SK-N-SH treated with all-trans-retinoic acid at 6 μM for 48 hours (cell line): ENCODE measurements at regions not wholly inside any gene's neighbourhood (a gene's known extent, or its start where the extent isn't known, plus 50 kb on each side); places are given as distances from the start of the nearest gene placed in this dataset.

Experiments used
- ATAC-seq: fragments of 200-7000 bp; cut with Tn5 transposase; 3 replicates; pipeline ENCODE4 v1.9.1; 2020; ENCODE audit warnings: mild to moderate bottlenecking, moderate library complexity
- ARNTL ChIP-seq: fragments of 450-650 bp; formaldehyde crosslinking; IDR thresholded peaks from 2 replicates; pipeline ENCODE4 v1.5.0; 2020; ENCODE audit warnings: low read depth, mild to moderate bottlenecking, moderate library complexity, borderline replicate concordance
- BACH2 ChIP-seq: fragments of 250-450 bp; sonication (Bioruptor Pico); IDR thresholded peaks from 2 replicates; pipeline ENCODE4 v1.9.0; 2021; ENCODE audit warnings: mild to moderate bottlenecking, borderline replicate concordance
- CREB5 ChIP-seq: fragments of 250-450 bp; sonication (Bioruptor Pico); IDR thresholded peaks from 2 replicates; pipeline ENCODE4 v1.5.1; 2020; ENCODE audit warnings: low read depth, mild to moderate bottlenecking, moderate library complexity
- CSDC2 ChIP-seq: fragments of 250-450 bp; sonication (Bioruptor Pico); IDR thresholded peaks from 2 replicates; pipeline ENCODE4 v1.5.0; 2020; ENCODE audit warnings: mild to moderate bottlenecking, moderate library complexity
- GLIS3 ChIP-seq: fragments of 250-450 bp; sonication (Bioruptor Pico); IDR thresholded peaks from 2 replicates; pipeline ENCODE4 v1.5.0; 2020; ENCODE audit warnings: mild to moderate bottlenecking, moderate library complexity
- ISL1 ChIP-seq: fragments of 250-450 bp; sonication (Bioruptor Pico); IDR thresholded peaks from 2 replicates; pipeline ENCODE4 v2.1.2; 2022; ENCODE audit warnings: mild to moderate bottlenecking, moderate library complexity
- OSR1 ChIP-seq: fragments of 250-450 bp; sonication (Bioruptor Pico); IDR thresholded peaks from 2 replicates; pipeline ENCODE4 v1.8.0; 2022; ENCODE audit warnings: moderate library complexity, mild to moderate bottlenecking, inconsistent platforms
- PATZ1 ChIP-seq: fragments of 250-450 bp; sonication (Bioruptor Pico); IDR thresholded peaks from 2 replicates; pipeline ENCODE4 v1.8.0; 2020; ENCODE audit warnings: mild to moderate bottlenecking, moderate library complexity, borderline replicate concordance
- PPARA ChIP-seq: fragments of 250-450 bp; sonication (Bioruptor Pico); IDR thresholded peaks from 2 replicates; pipeline ENCODE4 v1.5.0; 2020; ENCODE audit warnings: mild to moderate bottlenecking, borderline replicate concordance
- RARB ChIP-seq: fragments of 250-450 bp; sonication (Bioruptor Pico); IDR thresholded peaks from 2 replicates; pipeline ENCODE4 v1.8.0; 2021; ENCODE audit warnings: mild to moderate bottlenecking, moderate library complexity
- SNAI2 ChIP-seq: fragments of 250-450 bp; sonication (Bioruptor Pico); IDR thresholded peaks from 2 replicates; pipeline ENCODE4 v1.5.0; 2020; ENCODE audit warnings: mild to moderate bottlenecking, moderate library complexity
- TCF4 ChIP-seq: fragments of 250-450 bp; sonication (Bioruptor Pico); IDR thresholded peaks from 2 replicates; pipeline ENCODE4 v1.8.0; 2021; ENCODE audit warnings: mild to moderate bottlenecking, moderate library complexity, borderline replicate concordance
- TOX ChIP-seq: fragments of 250-450 bp; sonication (Bioruptor Pico); IDR thresholded peaks from 2 replicates; pipeline ENCODE4 v1.8.0; 2021; ENCODE audit warnings: mild to moderate bottlenecking, moderate library complexity, borderline replicate concordance
- ZC3H10 ChIP-seq: fragments of 250-450 bp; sonication (Bioruptor Pico); IDR thresholded peaks from 2 replicates; pipeline ENCODE4 v1.5.1; 2021; ENCODE audit warnings: mild to moderate bottlenecking, moderate library complexity
- ZFP30 ChIP-seq: fragments of 450-650 bp; formaldehyde crosslinking; IDR thresholded peaks from 2 replicates; pipeline ENCODE4 v1.5.0; 2022; ENCODE audit warnings: mild to moderate bottlenecking, moderate library complexity
- ZNF565 ChIP-seq: fragments of 450-650 bp; formaldehyde crosslinking; conservative IDR thresholded peaks from 2 replicates; pipeline ENCODE4 v1.5.0; 2020; ENCODE audit warnings: low read depth, mild to moderate bottlenecking, moderate library complexity
- ZNF70 ChIP-seq: fragments of 450-650 bp; formaldehyde crosslinking; IDR thresholded peaks from 2 replicates; pipeline ENCODE4 v1.5.0; 2020; ENCODE audit warnings: mild to moderate bottlenecking, moderate library complexity
- TF ChIP-seq, protein P1 (sequence below): fragments of 250-450 bp; sonication (Bioruptor Pico); IDR thresholded peaks from 2 replicates; pipeline ENCODE4 v1.8.0; 2021; ENCODE audit warnings: low read depth, mild to moderate bottlenecking, moderate library complexity, borderline replicate concordance
- TF ChIP-seq, protein P2 (sequence below): fragments of 250-450 bp; sonication (Bioruptor Pico); IDR thresholded peaks from 2 replicates; pipeline ENCODE4 v1.5.1; 2021; ENCODE audit warnings: mild to moderate bottlenecking, moderate library complexity

DNA sequence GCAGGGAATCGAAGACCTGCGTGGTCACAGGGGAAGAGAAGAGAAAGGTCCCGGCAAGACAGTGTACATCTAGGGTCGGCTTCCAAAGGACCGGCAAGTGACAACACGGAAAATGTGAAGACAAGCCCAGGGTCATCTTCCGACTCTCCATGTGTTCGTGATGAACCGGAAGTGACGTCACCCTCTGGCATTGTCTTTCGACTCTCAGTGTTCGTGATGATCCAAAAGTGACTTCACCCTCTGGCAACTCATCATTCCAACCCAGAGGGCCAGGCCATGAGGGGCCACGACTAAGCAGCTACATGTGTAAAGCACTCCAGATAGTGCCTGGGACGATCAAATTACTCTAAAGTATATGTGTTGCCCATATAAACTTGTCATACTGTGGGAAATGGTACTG lies 290.8 kb downstream of the THBS2 start (continued):
- TF ChIP-seq, protein P1, sequence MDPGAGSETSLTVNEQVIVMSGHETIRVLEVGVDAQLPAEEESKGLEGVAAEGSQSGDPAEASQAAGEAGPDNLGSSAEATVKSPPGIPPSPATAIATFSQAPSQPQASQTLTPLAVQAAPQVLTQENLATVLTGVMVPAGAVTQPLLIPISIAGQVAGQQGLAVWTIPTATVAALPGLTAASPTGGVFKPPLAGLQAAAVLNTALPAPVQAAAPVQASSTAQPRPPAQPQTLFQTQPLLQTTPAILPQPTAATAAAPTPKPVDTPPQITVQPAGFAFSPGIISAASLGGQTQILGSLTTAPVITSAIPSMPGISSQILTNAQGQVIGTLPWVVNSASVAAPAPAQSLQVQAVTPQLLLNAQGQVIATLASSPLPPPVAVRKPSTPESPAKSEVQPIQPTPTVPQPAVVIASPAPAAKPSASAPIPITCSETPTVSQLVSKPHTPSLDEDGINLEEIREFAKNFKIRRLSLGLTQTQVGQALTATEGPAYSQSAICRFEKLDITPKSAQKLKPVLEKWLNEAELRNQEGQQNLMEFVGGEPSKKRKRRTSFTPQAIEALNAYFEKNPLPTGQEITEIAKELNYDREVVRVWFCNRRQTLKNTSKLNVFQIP (CRISPR knock-in tag): no peak
- TF ChIP-seq CSDC2 (CRISPR knock-in tag) (no peak), ZC3H10 (CRISPR knock-in tag) (no peak), ZNF565 (CRISPR knock-in tag) (no peak), TCF4 (CRISPR knock-in tag) (no peak)

- ATAC-seq: no peak
- TF ChIP-seq SNAI2 (no peak), TOX (no peak), OSR1 (CRISPR knock-in tag) (no peak), ARNTL (no peak)
- TF ChIP-seq, protein P2, sequence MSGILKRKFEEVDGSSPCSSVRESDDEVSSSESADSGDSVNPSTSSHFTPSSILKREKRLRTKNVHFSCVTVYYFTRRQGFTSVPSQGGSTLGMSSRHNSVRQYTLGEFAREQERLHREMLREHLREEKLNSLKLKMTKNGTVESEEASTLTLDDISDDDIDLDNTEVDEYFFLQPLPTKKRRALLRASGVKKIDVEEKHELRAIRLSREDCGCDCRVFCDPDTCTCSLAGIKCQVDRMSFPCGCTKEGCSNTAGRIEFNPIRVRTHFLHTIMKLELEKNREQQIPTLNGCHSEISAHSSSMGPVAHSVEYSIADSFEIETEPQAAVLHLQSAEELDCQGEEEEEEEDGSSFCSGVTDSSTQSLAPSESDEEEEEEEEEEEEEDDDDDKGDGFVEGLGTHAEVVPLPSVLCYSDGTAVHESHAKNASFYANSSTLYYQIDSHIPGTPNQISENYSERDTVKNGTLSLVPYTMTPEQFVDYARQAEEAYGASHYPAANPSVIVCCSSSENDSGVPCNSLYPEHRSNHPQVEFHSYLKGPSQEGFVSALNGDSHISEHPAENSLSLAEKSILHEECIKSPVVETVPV (CRISPR knock-in tag): no peak
Observed at GRCh38 chr6:168961264-168961656, 292.4 kb downstream of the THBS2 start.

GRCh38 chr6:168960551-168961263 lies 292.9 kb downstream of the THBS2 start:
- TF ChIP-seq TOX: no peak
- no peak for TF ChIP-seq ISL1
- TF ChIP-seq ZNF70 (CRISPR knock-in tag): no peak
- no peak for TF ChIP-seq TCF4 (CRISPR knock-in tag)
- no peak for TF ChIP-seq CREB5
- TF ChIP-seq, protein P1 (CRISPR knock-in tag): no peak
- TF ChIP-seq PPARA (CRISPR knock-in tag): no peak
- TF ChIP-seq GLIS3 (CRISPR knock-in tag): no peak
- TF ChIP-seq ZFP30 (CRISPR knock-in tag): no peak
- no peak for TF ChIP-seq RARB
- no peak for TF ChIP-seq SNAI2
- no peak for ATAC-seq

DNA sequence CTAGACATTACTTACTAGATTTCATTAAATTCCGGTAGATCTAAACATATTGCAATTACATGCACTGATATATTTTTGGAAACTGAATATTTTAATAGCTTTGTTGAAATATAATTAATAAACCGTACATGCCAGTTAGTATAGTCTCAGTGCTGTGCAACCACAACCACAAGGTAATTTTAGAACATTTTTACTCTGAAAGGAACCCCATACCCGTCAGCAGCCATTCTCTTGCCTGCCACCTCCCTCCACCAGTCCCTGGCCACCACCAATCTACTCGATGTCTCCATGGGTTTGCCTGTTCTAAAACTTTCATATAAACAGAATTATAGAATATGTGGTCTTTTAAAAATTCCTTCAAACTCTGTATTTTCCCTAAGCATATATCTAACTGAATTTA lies 293.9 kb downstream of the THBS2 start:
- ATAC-seq: no peak
- no peak for TF ChIP-seq PATZ1 (CRISPR knock-in tag)
- TF ChIP-seq BACH2 (CRISPR knock-in tag): no peak
- no peak for TF ChIP-seq TCF4 (CRISPR knock-in tag)
- TF ChIP-seq, protein P1 (CRISPR knock-in tag): no peak
- TF ChIP-seq GLIS3 (CRISPR knock-in tag): no peak
